ENCODE measurements at regions not wholly inside any gene's neighbourhood (a gene's known extent, or its start where the extent isn't known, plus 50 kb on each side); places are given as distances from the start of the nearest gene placed in this dataset.

DNA sequence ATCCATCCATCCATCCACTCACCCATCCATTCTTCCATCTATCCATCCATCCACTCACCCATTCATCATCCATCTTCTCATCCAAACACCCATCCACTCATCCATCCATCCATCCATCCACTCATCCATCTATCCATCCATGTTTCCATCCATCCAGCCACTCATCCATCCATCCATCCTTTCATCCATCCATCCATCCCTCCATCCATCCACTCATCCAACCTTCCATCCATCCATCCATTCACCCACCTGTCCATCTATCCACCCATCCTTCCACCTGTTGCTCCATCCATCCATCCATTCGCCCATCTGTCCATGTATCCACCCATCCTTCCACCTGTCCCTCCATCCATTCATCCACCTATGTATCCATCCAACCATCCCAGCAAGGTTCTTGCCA is 378.4 kb upstream of the PFKP start:
- DNase-seq = no peak

DNA sequence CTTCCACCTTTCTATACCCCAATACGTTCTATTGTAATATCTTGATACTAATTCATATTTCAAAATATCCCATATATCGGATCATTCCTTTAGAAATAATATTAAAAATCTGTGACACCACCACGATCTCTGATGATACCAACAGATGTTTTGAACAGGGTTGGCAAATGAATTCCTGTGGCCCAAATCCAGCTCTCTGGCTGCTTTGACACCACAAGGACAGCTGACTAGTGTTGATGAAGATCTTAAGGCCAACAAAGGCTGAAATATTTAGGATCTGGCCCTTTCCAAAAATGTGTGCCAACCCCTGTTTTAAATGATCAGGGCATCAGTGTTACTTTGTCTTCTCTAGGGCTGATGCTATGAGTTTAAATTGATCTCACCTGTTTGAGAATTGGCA is 380.7 kb upstream of the PFKP start:
- no peak for DNase-seq

DNA sequence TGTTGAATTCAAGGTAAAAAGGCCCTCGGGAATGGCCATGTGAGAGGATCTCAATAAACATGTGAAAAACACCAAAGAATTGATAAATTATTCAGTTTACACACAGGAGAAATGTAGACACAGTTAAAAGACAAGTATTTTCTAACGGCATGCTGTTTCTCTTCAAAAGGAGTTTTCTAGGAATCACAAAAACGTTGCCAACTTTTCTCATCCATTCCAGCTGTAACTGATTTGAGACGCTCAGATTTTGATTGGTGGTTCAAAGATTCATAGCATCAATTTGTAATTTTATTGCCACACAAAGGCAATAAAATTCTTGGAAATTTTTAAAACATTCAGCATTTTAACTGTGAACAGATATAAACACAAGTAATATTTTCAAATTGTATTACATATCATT is 384.9 kb upstream of the PFKP start:
- DNase-seq = no peak

DNA sequence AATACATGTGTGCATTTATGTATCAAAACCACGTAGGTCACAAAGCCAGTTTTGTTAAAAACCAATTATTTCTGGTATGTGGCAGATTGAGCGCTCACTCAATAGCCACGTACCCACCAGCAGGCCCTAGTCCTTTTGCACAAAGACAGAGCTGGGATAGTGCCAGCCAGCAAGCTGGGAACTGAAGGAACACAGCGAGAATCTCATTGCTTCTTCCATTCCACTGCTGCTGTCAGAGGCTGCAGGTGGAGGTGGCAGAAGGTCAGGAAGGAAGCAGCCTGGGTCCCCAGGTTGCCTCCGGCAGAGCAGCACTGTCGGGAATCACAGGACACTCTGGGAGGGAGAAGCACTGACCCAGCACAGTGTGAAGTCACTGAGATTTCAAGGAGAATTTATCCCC is 385.5 kb upstream of the PFKP start:
- DNase-seq = no peak

DNA sequence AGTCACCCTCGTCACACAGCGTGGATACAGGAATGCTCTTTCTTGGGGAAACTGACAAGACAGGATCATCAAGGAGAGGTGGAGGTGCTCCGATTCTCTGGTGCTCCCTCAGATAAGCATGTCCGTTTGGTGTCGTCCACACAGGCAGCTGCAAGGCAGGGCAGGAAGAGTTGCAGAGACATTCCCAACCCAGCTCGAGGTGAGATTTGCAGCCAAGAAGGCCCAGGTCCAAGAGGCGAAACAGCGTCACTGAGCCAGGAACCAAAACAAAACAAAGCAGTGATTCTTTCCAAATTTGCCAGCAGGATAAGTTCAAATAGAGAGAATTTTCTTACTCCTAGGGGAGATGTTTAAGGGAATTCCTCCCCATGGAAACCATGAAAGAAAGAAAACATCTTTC is 386.5 kb upstream of the PFKP start:
- no peak for DNase-seq

DNA sequence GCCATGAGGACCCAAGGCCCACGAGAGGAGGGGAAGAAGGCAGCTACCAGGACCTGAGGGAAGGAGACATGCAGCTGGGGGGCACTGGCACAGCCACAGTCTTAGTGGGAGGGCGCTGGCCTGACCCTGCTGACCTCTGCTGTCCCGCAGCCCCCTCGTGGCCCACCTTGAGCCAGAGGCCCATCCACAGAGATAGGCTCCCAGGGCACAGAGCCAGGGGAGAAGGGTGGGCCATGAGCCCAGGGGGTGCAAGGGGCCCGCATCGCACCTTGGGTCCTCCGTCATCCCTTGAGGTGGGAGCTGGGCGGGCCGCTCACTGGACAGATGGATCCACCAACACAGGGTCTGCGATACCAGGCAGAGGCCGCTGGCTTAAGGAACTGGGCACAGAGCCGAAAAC is 387.7 kb upstream of the PFKP start:
- DNase-seq = no peak

DNA sequence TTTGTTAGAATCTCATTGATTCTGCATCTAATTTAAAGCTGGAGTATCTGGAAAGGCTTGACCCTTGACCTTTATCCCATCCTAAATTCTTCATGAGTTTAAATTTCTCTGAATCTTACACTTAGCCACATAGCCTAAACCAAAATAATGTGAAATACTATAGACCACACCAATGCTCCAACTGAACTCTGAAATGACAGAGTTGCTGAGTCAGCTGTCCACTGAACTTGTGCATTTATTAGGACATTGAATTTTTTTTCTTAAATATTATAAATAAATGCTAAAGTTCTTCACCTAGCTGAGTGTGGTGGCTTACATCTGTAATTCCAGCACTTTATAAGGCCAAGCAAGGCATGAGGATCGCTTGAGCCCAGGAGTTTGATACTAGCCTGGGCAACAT is 390.9 kb upstream of the PFKP start:
- no peak for DNase-seq

DNA sequence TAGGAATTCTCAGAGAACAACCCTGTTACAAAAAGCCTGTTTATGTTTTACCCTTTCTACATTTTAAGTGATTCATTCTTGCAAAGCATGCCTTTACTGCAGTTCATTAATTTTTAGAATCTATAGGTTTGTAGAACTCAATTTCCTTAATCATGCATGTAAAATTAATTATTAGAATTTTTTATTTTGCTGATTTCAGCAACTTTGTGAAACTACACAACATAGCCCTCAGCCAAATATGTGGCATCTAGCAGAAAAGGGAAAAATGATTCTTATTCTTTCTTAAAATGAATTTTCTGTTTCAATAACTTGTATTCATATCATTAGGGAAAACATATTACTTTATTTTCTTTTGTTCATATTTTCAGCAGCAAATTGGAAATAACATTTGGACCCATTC is 392.9 kb upstream of the PFKP start:
- DNase-seq = no peak

DNA sequence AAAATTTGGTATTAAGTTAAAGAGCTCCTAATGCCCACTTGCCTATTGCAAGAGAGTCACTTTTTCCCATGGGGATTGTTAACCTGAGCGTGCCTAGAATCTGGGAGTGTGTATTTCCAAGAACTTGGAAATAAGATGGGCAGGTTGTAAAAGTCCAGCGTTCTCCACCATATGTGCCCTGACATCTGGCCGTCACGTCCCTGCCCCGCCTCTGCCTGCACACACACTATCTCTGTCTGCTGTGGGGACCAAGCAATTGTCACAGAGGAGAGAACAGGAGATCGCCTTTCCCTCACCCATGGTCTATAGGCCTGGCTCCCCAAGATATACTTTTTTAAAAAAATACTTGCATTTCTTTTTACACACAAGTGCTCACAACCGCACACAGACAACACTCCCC is 396.5 kb upstream of the PFKP start:
- no peak for DNase-seq

DNA sequence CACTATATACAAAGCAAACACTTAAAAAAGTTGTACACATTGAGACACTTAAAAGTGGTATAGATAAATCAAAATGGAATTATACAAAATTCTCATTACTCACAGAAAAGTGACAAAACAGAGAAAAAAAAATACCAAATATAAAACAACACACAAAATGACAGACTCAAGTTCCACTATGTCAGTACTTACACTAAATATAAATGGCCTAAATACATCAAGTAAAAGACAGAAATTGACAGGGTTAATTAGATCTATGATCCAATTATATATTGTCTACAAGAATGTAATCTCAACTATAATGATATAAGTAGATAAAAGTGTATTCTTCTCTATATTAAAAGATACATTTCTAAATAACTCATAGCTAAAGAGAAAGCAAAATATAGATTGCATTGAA is 401.6 kb upstream of the PFKP start:
- DNase-seq = no peak

DNA sequence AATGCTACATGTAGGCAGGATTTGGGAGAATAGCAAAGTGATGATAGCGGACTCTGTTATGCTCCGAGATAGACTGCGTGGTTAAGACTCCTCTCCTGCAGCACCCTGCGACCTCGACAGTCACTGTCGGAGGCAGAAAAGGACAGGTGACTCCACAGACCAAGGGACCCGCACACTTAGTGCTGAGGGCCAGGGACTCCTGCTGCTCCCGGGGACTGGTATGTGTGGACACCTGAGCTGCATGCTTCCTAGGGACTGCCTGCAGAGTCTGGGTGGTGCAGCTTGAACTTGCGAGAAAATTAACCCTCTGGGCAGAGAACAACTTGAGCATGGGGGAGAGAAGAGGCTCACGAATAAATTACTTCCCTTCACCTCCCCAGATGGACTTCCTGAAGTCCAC is 407.1 kb upstream of the PFKP start:
- no peak for DNase-seq

DNA sequence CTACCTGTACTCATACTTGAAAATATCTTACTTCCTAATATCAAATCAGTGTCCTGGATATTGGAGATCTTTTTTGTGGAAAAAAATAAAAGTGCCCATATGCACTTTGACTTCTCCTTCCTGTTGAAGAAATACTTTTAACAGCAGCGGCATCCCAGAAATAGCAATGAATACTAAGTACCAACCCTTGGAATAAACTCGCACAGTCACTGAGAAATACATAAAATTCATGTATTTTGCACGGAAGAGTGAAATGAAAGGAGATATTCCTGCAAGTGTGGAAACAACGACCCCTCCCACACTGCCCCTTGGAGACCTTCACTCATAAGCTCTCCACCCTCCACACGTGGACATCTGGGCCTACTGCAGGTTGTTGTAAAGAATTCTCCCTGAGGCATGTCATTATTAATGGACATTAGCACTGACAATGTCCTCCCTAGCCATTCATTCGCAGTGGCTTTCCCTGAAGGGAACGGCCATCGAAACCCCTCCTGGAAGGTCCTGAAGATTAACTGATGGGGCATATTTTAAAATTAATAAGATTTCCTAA is 407.6 kb upstream of the PFKP start:
- no peak for DNase-seq

DNA sequence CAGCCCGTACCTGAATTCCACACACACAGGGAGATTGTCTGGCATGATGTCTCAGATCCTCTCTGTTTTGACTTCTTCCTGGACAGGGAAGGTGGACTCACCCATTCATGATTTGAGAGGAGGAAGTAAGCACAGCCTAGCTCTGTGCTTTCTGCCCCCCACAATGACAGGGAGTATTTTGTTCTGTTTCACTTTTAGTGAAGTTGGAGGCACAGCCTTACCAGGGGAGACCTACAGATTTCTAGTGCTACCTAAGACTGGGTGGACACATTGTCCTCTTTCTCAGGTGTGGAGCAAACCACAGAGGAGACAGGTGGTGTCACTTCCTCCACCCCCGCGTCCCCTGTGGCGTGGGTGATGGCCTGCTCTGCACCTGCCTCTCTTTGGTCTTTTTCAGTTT is 408.6 kb upstream of the PFKP start:
- no peak for DNase-seq

DNA sequence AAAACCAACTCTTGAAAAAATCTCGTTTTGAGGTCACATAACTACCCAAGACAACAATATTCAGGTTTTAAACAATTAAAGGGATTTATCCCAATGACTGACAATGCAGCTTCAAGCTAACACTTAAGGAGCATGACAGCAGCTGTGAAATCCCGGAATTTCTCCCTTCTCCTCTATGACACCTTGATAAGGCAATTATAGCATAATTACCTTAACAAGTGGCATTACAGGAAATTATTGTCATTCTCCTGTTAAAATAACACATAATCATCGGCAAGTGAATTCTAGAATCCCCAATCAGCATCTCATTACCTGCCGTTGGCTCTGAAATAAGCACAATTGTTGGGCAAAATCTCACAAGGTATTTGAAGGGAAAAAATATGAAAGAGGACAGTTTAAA is 417.0 kb upstream of the PFKP start:
- no peak for DNase-seq

DNA sequence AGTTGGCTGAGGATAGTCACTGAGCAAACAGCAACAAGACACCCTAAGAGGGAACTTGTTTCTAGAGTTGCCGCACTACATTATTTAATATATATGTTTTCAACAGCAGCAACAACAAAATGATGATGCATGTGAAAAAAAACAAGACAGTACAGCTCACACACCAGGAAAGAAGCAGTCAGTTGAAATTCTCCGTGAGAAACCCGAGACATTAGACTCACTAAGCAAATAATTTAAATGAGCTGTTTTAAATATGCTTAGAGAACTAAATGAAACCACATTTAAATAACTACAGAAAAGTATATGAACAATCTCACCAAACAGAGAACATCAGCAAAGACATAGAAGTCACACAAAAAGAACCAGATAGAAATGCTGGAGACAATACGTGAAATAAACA is 426.3 kb upstream of the PFKP start:
- DNase-seq = no peak

DNA sequence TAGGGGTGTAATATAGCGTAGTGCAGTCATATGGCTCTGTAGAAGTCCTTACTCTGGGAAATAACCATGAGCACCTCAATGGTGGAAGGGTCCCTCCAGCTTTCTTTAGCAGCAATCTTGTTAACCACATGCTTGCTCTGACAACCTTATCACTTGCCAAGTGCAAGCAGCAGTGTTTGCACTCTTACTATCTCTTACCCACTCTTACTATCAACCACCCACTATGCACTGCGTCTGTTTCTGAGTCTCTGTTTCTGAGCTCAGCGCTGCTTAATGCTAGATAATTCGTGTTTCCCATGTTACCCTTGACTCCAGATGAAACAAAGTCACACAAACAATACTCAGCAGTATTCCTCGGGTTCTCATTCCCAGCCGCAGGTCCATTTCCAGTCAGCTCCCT is 433.7 kb upstream of the PFKP start:
- no peak for DNase-seq

DNA sequence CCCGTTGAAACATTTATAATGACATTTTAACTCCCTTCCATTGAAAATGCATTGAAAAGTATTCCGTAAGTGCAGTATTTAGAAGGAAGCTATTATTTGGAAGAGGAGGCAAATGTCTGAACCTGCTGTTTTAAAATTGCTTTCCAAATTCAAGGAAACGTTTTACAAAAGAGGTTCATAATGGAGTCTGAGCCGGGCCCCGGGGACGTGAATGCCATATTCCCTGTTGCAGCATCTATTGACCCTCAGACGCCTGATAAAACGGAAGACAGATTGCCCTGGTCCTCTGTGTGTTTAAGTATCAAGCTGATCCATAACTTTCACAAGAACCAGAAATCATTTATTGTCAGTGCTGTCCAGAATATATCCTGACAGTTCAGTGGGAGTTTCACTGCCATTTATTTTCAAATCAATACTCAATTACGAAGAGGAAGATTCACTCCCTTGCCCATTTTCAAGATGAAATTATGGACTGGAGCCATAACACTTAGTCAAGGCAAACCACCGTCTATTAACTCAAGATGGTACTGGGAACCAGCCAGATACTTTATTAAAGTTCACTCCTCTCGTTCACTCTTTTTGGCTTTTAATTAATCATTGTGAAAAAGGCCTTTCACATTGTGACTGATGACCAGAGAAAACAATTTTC is 435.7 kb upstream of the PFKP start:
- DNase-seq = no peak

DNA sequence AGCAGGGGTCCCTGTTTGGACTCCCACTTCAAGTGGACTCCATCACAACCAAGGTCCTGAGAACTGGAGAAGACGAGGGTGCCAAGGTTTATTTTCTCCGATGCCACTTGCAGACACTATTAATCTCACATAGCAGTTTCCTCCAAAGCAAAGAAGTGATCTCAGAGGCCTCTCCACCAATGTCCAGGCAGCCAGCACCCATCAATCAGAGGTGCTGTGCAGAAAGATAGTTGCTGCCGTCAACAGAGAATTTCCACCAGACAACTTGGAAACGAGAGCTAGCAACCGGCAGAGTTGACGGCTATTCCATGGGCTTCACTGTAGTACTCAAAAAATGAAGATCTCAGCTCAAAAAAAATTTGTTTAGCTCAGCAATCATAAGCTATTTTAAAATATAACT is 438.6 kb upstream of the PFKP start:
- no peak for DNase-seq

DNA sequence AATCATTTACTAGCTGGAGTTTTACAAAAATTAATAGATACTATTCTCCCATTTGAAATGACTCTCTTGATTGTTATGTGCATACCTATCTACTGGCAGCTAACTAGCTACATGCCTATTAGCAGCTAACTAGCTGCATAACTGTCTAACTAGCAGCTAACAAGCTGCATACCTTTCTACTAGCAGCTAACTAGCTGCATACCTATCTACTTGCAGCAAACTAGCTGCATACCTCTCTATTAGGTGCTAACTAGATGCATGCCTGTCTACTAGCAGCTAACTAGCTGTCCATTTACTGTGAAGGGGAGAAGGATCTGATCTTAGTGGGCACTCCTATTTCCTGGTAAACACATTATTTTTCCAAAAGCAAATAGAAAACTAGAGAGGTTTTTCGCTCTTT is 439.4 kb upstream of the PFKP start:
- no peak for DNase-seq

DNA sequence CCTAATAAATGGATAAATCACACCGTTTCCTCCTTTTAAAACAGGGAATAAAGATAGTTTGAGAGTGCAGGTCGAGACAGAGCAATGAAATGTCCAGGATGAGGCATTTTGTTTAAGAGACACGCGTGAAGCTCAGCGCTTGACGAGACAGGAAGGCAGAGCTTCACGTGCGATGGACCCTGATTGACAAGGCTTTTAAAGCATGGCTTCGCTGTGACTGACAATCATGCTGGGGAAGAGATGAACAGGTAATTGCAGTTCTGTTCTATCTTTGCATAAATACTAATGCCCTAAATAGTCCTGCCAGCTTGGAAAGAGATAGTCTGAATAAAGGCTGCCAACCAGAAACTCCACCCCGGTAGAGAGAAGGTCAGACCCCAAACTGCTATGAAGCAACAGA is 442.3 kb upstream of the PFKP start:
- no peak for DNase-seq

DNA sequence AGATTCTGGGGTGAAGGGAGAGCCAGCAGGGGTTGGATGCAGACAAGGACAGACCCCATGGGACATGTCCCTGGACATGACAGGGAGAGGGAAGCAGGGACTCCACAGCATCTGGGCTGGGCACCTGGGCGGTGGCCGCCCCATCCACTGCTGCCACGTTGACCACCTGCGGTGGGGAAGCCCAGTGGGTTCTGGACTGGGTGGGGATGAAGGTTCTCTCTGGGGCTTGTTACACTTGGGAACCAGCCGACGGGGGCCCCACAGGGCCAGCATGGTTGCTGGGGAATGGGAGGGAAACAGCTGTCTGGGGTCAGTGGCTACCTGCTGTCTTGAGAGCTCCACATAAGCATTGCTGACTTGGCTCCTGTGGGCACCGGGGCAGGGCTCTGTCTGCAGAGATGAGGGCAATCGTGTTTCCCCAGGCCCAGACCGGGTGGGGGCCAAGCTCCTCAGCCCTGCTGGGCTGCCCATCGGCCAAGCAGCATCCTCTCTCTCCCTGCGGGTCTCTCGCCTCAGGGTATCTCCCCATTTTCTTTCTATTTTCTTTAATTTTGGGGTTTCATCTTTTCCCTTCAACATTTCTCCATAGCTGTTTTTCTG is 443.6 kb upstream of the PFKP start:
- no peak for DNase-seq

DNA sequence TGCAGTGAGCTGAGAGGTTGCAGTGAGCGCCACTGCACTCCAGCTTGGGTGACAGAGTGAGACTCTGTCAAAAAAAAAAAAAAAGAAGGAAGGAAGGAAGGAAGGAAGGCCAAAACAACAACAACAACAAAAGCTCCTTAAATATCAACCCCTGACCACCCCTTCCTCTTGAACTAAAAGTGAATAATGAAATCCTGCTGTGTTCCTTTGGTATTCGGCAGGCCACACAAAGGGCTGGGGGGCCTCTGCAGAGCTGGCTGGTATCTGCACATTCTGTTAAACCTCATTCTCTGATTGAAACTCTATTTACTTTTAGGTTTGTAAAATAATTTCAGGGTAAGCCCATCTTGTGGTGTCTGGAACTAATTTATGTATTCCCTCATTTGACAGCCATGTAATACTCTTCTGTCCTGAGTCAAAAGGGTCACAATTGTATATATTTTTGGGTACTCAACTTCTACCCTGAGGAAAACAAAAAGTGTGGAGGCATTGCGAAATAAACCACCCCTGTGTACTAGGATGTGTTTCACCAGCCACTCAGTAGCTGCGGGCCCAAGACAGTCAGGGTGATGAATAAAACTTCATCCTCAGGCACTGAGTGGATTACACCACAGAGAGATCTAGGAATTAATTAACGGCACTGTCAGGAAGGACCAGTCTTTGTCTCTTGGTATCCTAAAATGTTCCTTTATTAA is 446.4 kb upstream of the PFKP start:
- no peak for DNase-seq

DNA sequence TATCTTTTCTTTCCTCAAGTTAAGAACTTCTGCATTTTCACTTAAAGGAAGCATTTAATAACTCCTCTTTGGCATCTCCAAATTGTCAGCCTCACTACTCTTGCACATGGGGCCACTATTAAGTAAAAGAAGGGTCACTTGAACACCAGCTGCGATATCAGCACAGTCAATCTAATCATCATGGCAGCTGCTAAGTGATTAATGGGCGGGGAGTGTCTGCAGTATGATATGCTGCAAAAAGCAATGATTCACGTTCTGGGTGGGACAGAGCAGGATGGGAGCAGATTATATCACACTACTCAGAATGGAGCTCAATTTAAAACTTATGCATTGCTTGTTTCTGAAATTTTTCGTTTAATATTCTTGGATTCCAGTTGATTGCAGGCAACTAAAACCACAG is 447.4 kb upstream of the PFKP start:
- no peak for DNase-seq

DNA sequence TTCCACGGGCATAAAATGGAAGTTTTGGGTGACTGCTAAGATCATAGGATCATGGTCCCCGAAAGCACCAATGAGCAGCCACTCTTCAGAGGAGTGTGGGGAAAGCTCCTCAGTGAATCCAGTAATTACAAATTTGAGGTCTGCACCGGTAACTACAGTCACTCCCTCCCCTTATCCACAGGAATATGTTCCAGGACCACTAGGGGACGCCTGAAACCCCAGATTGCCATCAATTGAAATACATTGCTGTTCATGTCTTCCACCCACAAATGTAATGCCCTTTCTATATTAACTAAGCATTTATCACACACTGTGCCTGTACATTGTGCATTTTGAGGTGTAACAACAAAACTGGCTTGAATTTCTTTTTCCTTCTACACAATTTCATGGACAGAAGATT is 447.9 kb upstream of the PFKP start:
- DNase-seq = peak; percentile 8

DNA sequence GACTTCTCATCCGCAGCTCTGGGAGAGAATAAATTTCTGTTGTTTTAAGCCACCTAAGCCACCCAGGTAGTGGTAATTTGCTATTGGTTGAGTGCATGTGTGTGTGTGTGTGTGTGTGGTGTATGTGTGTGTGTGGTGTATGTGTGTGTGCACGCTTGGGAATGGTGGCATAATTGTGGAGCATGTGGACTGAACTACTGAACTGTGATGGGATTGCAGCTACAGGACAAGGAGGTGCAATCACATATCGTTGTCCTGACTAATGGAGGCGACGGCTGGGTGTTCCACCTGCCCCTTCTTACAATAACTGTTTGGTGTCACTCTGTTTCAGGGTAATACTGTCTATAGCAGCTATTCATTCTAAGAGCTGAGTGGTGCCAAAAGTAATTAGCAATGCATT is 448.7 kb upstream of the PFKP start:
- DNase-seq = peak; percentile 20
